Astrocyte (in vitro differentiated cells and primary cell): ENCODE measurements at regions not wholly inside any gene's neighbourhood (a gene's known extent, or its start where the extent isn't known, plus 50 kb on each side); places are given as distances from the start of the nearest gene placed in this dataset.

Experiments used
- DNase-seq: peaks from one replicate; pipeline ENCODE4 v3.0.0-alpha.2; 2010; ENCODE audit warnings: low read depth
- FAIRE-seq: peaks from 2 replicates; lab custom pipeline; 2011; peaks lifted over from hg19 to GRCh38; lab: Jason Lieb, UNC
- H2AFZ ChIP-seq: 2 replicates; pipeline ENCODE4 v1.6.0; 2012; ENCODE audit warnings: low read depth, low read length, inconsistent platforms
- H3K27ac ChIP-seq: 2 replicates; pipeline ENCODE4 v1.5.1; 2011; ENCODE audit warnings: low read depth, low read length, inconsistent platforms
- H3K27me3 ChIP-seq: 2 replicates; pipeline ENCODE4 v1.6.0; 2011; ENCODE audit warnings: low read length, inconsistent platforms; ENCODE audit not compliant: insufficient read depth
- H3K36me3 ChIP-seq: 2 replicates; pipeline ENCODE4 v1.5.1; 2011; ENCODE audit warnings: low read length, inconsistent platforms; ENCODE audit not compliant: insufficient read depth
- H3K4me1 ChIP-seq: 2 replicates; pipeline ENCODE4 v1.5.1; 2011; ENCODE audit warnings: low read length, inconsistent platforms; ENCODE audit not compliant: insufficient read depth
- H3K4me2 ChIP-seq: 2 replicates; pipeline ENCODE4 v1.6.0; 2012; ENCODE audit warnings: low read length, inconsistent platforms
- H3K4me3 ChIP-seq: 2 replicates; pipeline ENCODE4 v1.5.1; 2011; ENCODE audit warnings: low read depth, mild to moderate bottlenecking, low read length, inconsistent platforms; ENCODE audit not compliant: insufficient read depth
- H3K79me2 ChIP-seq: 2 replicates; pipeline ENCODE4 v1.6.0; 2012; ENCODE audit warnings: mild to moderate bottlenecking, low read length, inconsistent platforms; ENCODE audit not compliant: insufficient read depth
- H3K9ac ChIP-seq: 2 replicates; pipeline ENCODE4 v1.6.0; 2012; ENCODE audit warnings: mild to moderate bottlenecking, low read length, inconsistent platforms
- H3K9me3 ChIP-seq: 2 replicates; pipeline ENCODE4 v1.5.1; 2012; ENCODE audit warnings: low read depth, mild to moderate bottlenecking, low read length, inconsistent platforms; ENCODE audit not compliant: insufficient read depth
- H4K20me1 ChIP-seq: 2 replicates; pipeline ENCODE4 v1.6.0; 2012; ENCODE audit warnings: low read length, inconsistent platforms; ENCODE audit not compliant: insufficient read depth
- H3K27ac Mint-ChIP-seq: one replicate; pipeline ENCODE4 v1.8.0; 2021; ENCODE audit warnings: mild to moderate bottlenecking, mixed read lengths; ENCODE audit not compliant: unreplicated experiment
- H3K27me3 Mint-ChIP-seq: one replicate; pipeline ENCODE4 v1.8.0; 2021; ENCODE audit warnings: low read depth, mixed read lengths; ENCODE audit not compliant: unreplicated experiment
- H3K36me3 Mint-ChIP-seq: one replicate; pipeline ENCODE4 v1.8.0; 2021; ENCODE audit warnings: low read depth, mixed read lengths; ENCODE audit not compliant: unreplicated experiment
- H3K4me1 Mint-ChIP-seq: one replicate; pipeline ENCODE4 v1.8.0; 2021; ENCODE audit warnings: low read depth, mixed read lengths; ENCODE audit not compliant: unreplicated experiment
- H3K4me3 Mint-ChIP-seq: one replicate; pipeline ENCODE4 v1.8.0; 2021; ENCODE audit warnings: mild to moderate bottlenecking, moderate library complexity, mixed read lengths; ENCODE audit not compliant: unreplicated experiment
- H3K9me3 Mint-ChIP-seq: one replicate; pipeline ENCODE4 v1.8.0; 2021; ENCODE audit warnings: mild to moderate bottlenecking, mixed read lengths; ENCODE audit not compliant: unreplicated experiment
- CTCF ChIP-seq: IDR thresholded peaks from 2 replicates; pipeline ENCODE4 v1.5.1; 2011; ENCODE audit warnings: low read depth, mild to moderate bottlenecking, inconsistent platforms, low read length, moderate library complexity; ENCODE audit not compliant: insufficient read depth
- EZH2 ChIP-seq: IDR thresholded peaks from 2 replicates; pipeline ENCODE4 v1.6.1; 2012; ENCODE audit warnings: mild to moderate bottlenecking, low read length, inconsistent platforms; ENCODE audit not compliant: insufficient read depth

GRCh38 chr7:83786858-83787257, 137.9 kb upstream of the SEMA3E start:
- no peak for FAIRE-seq
- Mint-ChIP-seq H3K36me3 (no peaks in the 10 kb centered on the region), H3K4me3 (no peak overlapping the region), H3K9me3 (no peaks in the 10 kb centered on the region), H3K4me1 (peaks cover 7% of the 10 kb centered on the region), H3K27me3 (no peaks in the 10 kb centered on the region), H3K27ac (no peak overlapping the region)
- Histone ChIP-seq H3K9ac (no peak overlapping the region), H3K36me3 (no peaks in the 10 kb centered on the region), H3K79me2 (no peaks in the 10 kb centered on the region), H2AFZ (no peak overlapping the region), H3K4me2 (no peak overlapping the region), H3K27me3 (no peaks in the 10 kb centered on the region), H3K4me3 (no peak overlapping the region), H3K9me3 (no peaks in the 10 kb centered on the region), H4K20me1 (no peaks in the 10 kb centered on the region), H3K27ac (no peak overlapping the region), H3K4me1 (no peaks in the 10 kb centered on the region)
- no peak for DNase-seq
- TF ChIP-seq CTCF: no peak

GRCh38 chr7:83782628-83783027, 133.7 kb upstream of the SEMA3E start:
- Mint-ChIP-seq H3K4me1 (peaks cover 7% of the 10 kb centered on the region), H3K36me3 (no peaks in the 10 kb centered on the region), H3K4me3 (no peak overlapping the region), H3K27ac (no peak overlapping the region), H3K9me3 (no peaks in the 10 kb centered on the region), H3K27me3 (no peaks in the 10 kb centered on the region)
- H3K9me3 ChIP-seq: no peaks in the 10 kb centered on the region
- H3K27ac ChIP-seq: no peak overlapping the region
- H3K36me3 ChIP-seq: no peaks in the 10 kb centered on the region
- no peak overlapping the region for H2AFZ ChIP-seq
- H4K20me1 ChIP-seq: no peaks in the 10 kb centered on the region
- no peak for TF ChIP-seq EZH2
- TF ChIP-seq CTCF: no peak
- no peak overlapping the region for H3K9ac ChIP-seq
- H3K27me3 ChIP-seq: no peaks in the 10 kb centered on the region
- DNase-seq (peak; percentile 14), FAIRE-seq (peak; percentile 54)
- H3K4me3 ChIP-seq: no peak overlapping the region
- H3K4me1 ChIP-seq: no peaks in the 10 kb centered on the region
- no peaks in the 10 kb centered on the region for H3K79me2 ChIP-seq
- H3K4me2 ChIP-seq: no peak overlapping the region

GRCh38 chr7:83778073-83778443, 129.1 kb upstream of the SEMA3E start:
- no peak overlapping the region for H3K27ac Mint-ChIP-seq
- no peak overlapping the region for H2AFZ ChIP-seq
- no peaks in the 10 kb centered on the region for H3K9me3 Mint-ChIP-seq
- H3K36me3 ChIP-seq: no peaks in the 10 kb centered on the region
- H3K4me3 Mint-ChIP-seq: no peak overlapping the region
- no peak overlapping the region for H3K27ac ChIP-seq
- H3K9ac ChIP-seq: no peak overlapping the region
- no peaks in the 10 kb centered on the region for H3K4me1 ChIP-seq
- H4K20me1 ChIP-seq: no peaks in the 10 kb centered on the region
- peaks cover 5% of the 10 kb centered on the region for H3K4me1 Mint-ChIP-seq
- H3K4me2 ChIP-seq: no peak overlapping the region
- no peak overlapping the region for H3K4me3 ChIP-seq
- H3K27me3 Mint-ChIP-seq: no peaks in the 10 kb centered on the region
- TF ChIP-seq EZH2: no peak
- no peak for TF ChIP-seq CTCF
- no peaks in the 10 kb centered on the region for H3K27me3 ChIP-seq
- DNase-seq: no peak
- FAIRE-seq: no peak
- no peaks in the 10 kb centered on the region for H3K79me2 ChIP-seq
- H3K9me3 ChIP-seq: no peaks in the 10 kb centered on the region
- no peaks in the 10 kb centered on the region for H3K36me3 Mint-ChIP-seq
